ENCODE measurements at regions not wholly inside any gene's neighbourhood (a gene's known extent, or its start where the extent isn't known, plus 50 kb on each side); places are given as distances from the start of the nearest gene placed in this dataset.

DNA sequence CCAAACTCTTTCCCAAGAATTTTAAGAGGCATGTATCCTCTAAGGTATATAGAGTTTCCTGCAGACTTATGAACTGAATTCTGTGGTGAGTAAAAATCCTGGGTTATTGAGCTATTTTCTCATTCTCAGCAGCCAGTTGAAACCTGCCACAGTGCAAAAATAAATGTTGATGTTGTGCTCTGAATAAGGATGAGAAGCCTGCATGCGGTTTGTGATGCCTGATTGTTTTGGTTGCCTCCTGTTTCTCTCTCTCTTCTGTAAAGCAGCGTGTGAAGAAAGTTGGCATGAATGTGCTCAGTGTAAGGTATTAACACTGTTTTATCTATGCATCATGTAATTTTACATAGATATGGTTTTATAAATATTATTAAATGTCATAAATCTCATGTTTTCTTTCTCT is 452.6 kb downstream of the CDH2 start:
- POLR2A ChIA-PET, result no interaction called here
- FAIRE-seq, result no peak
- no peak overlapping the region for H2AFZ ChIP-seq (ENCODE audit: control insufficient read depth, low read depth, low read length)
- no peak overlapping the region for H3K9ac ChIP-seq (ENCODE audit: control insufficient read depth, insufficient read depth, low read length)
- in situ Hi-C loops (cut with MboI) (no loop called here), intact Hi-C loops (cut with micrococcal nuclease; ENCODE audit: unreplicated experiment) (loop anchor here (10.0 kb wide), 1 partner anchor 50 kb away; no protein-coding TSS in a partner anchor)
- no TSS peak for BruUV-seq (replicated peaks)
- no peak overlapping the region for H3K4me3 ChIP-seq
- RAD21 ChIA-PET (ENCODE audit: unreplicated experiment), result no interaction called here
- no peak overlapping the region for H3K27ac ChIP-seq (ENCODE audit: control insufficient read depth, insufficient read depth)
- no peaks in the 10 kb centered on the region for H3K27me3 ChIP-seq (replicated peaks in 1 of 2; ENCODE audit: control insufficient read depth in 2 of 2, insufficient read depth in 2 of 2, low read length in 1 of 2)
- no peaks in the 10 kb centered on the region for H3K79me2 ChIP-seq (ENCODE audit: control insufficient read depth, insufficient read depth, low read length)
- CTCF ChIA-PET, result no interaction called here
- no peaks in the 10 kb centered on the region for H4K20me1 ChIP-seq (ENCODE audit: control insufficient read depth, insufficient read depth)
- WGBS (ENCODE audit: insufficient coverage, insufficient replicate concordance, low lambda C conversion rate, missing lambda C conversion rate), result 14% methylated on average over 2 of the region's 2 CpGs
- no peaks in the 10 kb centered on the region; the same call in 2 of the 3 replicates for H3K9me3 ChIP-seq (replicated peaks; ENCODE audit: control insufficient read depth, insufficient read depth, low read length)
- no peak for ATAC-seq
- TF ChIP-seq ZNF384 (IDR thresholded peaks at IDR 0.05; ENCODE audit: borderline replicate concordance, low read depth, low read length), result no peak
- TF ChIP-seq, protein P1, sequence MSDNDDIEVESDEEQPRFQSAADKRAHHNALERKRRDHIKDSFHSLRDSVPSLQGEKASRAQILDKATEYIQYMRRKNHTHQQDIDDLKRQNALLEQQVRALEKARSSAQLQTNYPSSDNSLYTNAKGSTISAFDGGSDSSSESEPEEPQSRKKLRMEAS (IDR thresholded peaks at IDR 0.05; ENCODE audit: low read depth, low read length), result no peak
- no peak for TF ChIP-seq ESRRA (IDR thresholded peaks at IDR 0.05; ENCODE audit: low read length)
- TF ChIP-seq ETV6 (conservative IDR thresholded peaks at IDR 0.05 in 1 of 2, IDR thresholded peaks at IDR 0.05 in 1 of 2; ENCODE audit: borderline replicate concordance in 1 of 2, low read depth in 1 of 2), result no peak
- no peak for TF ChIP-seq ZNF24 (IDR thresholded peaks at IDR 0.05)
- no peak for TF ChIP-seq EED (IDR thresholded peaks at IDR 0.05; ENCODE audit: low read depth)
- no peak overlapping the region for H3K4me2 ChIP-seq (ENCODE audit: control insufficient read depth, insufficient read depth)
- no peaks in the 10 kb centered on the region for H3K36me3 ChIP-seq (ENCODE audit: control insufficient read depth in 2 of 2, insufficient read depth in 2 of 2, low read length in 1 of 2)
- no peak for DNase-seq (ENCODE audit: low read depth, low spot score)
- SMC1A ChIA-PET (ENCODE audit: uncharacterized antibody, unreplicated experiment), result no interaction called here
- H3K4me1 ChIP-seq (ENCODE audit: control insufficient read depth, insufficient read depth, low read length), result no peaks in the 10 kb centered on the region

DNA sequence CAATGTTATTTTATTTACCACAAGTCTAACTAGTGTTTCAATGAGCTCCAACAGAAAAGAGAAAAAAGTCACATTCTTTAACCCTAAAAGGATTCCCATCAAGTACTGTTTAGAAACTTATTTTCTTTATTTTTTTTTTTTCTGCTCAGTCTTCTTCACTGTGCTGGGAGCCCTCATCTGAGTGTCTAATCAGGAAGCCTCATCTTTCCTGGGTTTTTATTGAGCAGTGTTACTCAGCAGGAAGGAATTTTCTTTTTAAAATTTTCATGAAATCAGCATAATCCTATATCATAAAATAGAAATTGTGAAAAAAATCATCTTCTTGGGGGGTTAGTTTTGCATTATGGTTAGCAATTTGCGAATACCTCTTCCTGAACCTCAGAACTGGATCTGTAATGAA is 453.8 kb downstream of the CDH2 start:
- in situ Hi-C loops (cut with MboI) (no loop called here), intact Hi-C loops (cut with micrococcal nuclease; ENCODE audit: unreplicated experiment) (loop anchor here (10.0 kb wide), 1 partner anchor 52 kb away; no protein-coding TSS in a partner anchor)
- Histone ChIP-seq H3K36me3 (ENCODE audit: control insufficient read depth in 2 of 2, insufficient read depth in 2 of 2, low read length in 1 of 2) (no peaks in the 10 kb centered on the region), H3K27me3 (replicated peaks in 1 of 2; ENCODE audit: control insufficient read depth in 2 of 2, insufficient read depth in 2 of 2, low read length in 1 of 2) (no peaks in the 10 kb centered on the region), H3K9me3 (replicated peaks; ENCODE audit: control insufficient read depth, insufficient read depth, low read length) (no peaks in the 10 kb centered on the region; the same call in 2 of the 3 replicates), H3K4me1 (ENCODE audit: control insufficient read depth, insufficient read depth, low read length) (no peaks in the 10 kb centered on the region), H3K4me2 (ENCODE audit: control insufficient read depth, insufficient read depth) (no peak overlapping the region), H3K9ac (ENCODE audit: control insufficient read depth, insufficient read depth, low read length) (no peak overlapping the region), H4K20me1 (ENCODE audit: control insufficient read depth, insufficient read depth) (no peaks in the 10 kb centered on the region), H3K79me2 (ENCODE audit: control insufficient read depth, insufficient read depth, low read length) (no peaks in the 10 kb centered on the region), H3K27ac (ENCODE audit: control insufficient read depth, insufficient read depth) (no peak overlapping the region), H3K4me3 (no peak overlapping the region), H2AFZ (ENCODE audit: control insufficient read depth, low read depth, low read length) (no peak overlapping the region)
- DNase-seq (ENCODE audit: low read depth, low spot score) (no peak), FAIRE-seq (no peak), ATAC-seq (no peak)
- ChIA-PET RAD21 (ENCODE audit: unreplicated experiment) (no interaction called here), CTCF (no interaction called here), POLR2A (no interaction called here), SMC1A (ENCODE audit: uncharacterized antibody, unreplicated experiment) (no interaction called here)
- 0% methylated on average over 1 of the region's 1 CpG for WGBS (ENCODE audit: insufficient coverage, insufficient replicate concordance, low lambda C conversion rate, missing lambda C conversion rate)
- TF ChIP-seq NFIC (IDR thresholded peaks at IDR 0.05; ENCODE audit: low read depth, low read length) (no peak), ESRRA (IDR thresholded peaks at IDR 0.05; ENCODE audit: low read length) (no peak), ZNF384 (IDR thresholded peaks at IDR 0.05; ENCODE audit: borderline replicate concordance, low read depth, low read length) (no peak), POU2F2 (IDR thresholded peaks at IDR 0.05; ENCODE audit: borderline replicate concordance, low read depth, low read length) (no peak), MYC (IDR thresholded peaks at IDR 0.05; ENCODE audit: insufficient read depth, insufficient read length, insufficient replicate concordance, low read length, severe bottlenecking) (no peak), GATAD2B (conservative IDR thresholded peaks at IDR 0.05; ENCODE audit: low read depth) (no peak)
- TF ChIP-seq, protein P2, sequence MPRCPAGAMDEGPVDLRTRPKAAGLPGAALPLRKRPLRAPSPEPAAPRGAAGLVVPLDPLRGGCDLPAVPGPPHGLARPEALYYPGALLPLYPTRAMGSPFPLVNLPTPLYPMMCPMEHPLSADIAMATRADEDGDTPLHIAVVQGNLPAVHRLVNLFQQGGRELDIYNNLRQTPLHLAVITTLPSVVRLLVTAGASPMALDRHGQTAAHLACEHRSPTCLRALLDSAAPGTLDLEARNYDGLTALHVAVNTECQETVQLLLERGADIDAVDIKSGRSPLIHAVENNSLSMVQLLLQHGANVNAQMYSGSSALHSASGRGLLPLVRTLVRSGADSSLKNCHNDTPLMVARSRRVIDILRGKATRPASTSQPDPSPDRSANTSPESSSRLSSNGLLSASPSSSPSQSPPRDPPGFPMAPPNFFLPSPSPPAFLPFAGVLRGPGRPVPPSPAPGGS (IDR thresholded peaks at IDR 0.05; ENCODE audit: borderline replicate concordance, insufficient read depth, low read depth, low read length, poor library complexity, severe bottlenecking), result no peak
- no TSS peak for BruUV-seq (replicated peaks)

Data from GM12878 (cell line).